ENCODE measurements at regions not wholly inside any gene's neighbourhood (a gene's known extent, or its start where the extent isn't known, plus 50 kb on each side); places are given as distances from the start of the nearest gene placed in this dataset.
A peak's percentile ranks its signal among the peaks of the same experiment; 100 is the strongest.

DNA sequence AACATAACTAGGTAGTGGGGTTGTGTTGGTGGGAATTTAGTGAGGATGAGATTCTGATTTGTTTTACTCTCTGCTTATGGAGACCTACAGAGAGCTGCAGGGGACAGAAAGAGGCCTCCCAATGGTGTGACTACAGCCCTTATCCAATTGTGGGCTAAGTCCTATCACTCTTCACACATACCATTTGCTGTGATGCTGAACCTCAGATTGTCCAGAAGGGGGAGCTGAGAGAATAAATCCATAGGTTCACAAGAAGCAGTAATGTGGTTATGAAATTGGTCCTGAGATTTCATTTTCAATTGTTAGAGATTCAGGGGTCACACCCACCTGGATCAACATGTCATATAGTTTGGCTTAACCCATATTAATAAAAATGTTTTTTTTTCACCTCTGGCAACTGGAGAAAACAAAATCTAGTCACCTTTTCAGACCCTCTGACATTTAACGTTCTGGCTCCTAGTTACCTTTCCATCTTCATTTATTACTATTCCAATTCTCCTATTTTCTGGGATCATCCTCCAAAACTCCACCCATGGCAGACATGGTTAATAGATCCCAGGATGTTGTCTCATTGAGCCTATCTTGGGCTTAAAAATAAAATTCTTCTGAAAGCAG lies 53.3 kb upstream of the PTPN5 start:
- no peak overlapping the region for H3K4me3 ChIP-seq (ENCODE audit: low read depth, low read length)
- peak; percentile 42 for DNase-seq (ENCODE audit: low read depth)
- TF ChIP-seq MAX (IDR thresholded peaks at IDR 0.05; ENCODE audit: low read depth, low read length) (no peak), POLR2A (IDR thresholded peaks at IDR 0.05; ENCODE audit: extremely low read depth, insufficient read length) (no peak)
- TF ChIP-seq, protein P1, sequence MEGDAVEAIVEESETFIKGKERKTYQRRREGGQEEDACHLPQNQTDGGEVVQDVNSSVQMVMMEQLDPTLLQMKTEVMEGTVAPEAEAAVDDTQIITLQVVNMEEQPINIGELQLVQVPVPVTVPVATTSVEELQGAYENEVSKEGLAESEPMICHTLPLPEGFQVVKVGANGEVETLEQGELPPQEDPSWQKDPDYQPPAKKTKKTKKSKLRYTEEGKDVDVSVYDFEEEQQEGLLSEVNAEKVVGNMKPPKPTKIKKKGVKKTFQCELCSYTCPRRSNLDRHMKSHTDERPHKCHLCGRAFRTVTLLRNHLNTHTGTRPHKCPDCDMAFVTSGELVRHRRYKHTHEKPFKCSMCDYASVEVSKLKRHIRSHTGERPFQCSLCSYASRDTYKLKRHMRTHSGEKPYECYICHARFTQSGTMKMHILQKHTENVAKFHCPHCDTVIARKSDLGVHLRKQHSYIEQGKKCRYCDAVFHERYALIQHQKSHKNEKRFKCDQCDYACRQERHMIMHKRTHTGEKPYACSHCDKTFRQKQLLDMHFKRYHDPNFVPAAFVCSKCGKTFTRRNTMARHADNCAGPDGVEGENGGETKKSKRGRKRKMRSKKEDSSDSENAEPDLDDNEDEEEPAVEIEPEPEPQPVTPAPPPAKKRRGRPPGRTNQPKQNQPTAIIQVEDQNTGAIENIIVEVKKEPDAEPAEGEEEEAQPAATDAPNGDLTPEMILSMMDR (IDR thresholded peaks at IDR 0.05; ENCODE audit: low read depth, low read length): peak; percentile 65
